NCI-H1930 (cell line): ENCODE measurements at regions not wholly inside any gene's neighbourhood (a gene's known extent, or its start where the extent isn't known, plus 50 kb on each side); places are given as distances from the start of the nearest gene placed in this dataset.
"Not testable (repeated sequence)": the region's sequence is repeated elsewhere in the genome, so short reads cannot be mapped to it uniquely, and the experiment has no call there.

Source experiments
- DNase-seq, 2 experiments: peaks; one replicate each; lab custom pipeline; 2025; lab: John Stamatoyannopoulos, UW

DNA sequence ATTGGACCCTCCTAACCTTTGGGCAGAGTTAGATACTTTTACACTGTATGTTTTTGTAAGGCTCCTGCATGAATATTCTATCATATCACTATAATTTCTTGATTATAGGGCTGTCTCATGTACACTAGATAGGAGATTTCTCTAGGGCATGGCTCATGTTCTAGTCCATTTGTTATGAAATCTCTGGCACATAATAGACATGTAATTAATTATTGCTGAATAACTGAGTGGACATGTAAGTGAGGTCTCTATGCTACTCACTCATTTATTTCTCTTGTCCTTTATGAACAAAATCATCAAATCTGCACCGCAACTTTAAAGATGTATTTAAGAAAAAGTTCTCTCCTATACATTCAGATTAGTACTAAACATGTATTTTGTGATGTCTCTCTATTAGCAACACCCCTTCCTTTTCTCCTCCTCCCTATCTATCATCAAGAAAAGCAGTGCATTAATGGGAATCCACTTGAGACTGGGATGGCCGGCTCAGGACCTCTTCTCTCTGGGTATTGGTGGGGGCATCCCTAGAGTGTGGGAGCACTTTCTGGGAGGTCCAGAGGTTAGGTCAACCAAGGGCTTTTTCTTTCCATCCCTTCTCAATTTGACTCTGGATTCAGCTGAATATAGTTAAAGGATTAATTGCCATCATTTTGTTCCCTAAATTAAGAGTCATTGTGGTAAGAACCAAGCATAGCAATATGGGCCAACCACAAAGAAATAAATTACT is 168.0 kb upstream of the HMGA2 start:
- DNase-seq: no peak

DNA sequence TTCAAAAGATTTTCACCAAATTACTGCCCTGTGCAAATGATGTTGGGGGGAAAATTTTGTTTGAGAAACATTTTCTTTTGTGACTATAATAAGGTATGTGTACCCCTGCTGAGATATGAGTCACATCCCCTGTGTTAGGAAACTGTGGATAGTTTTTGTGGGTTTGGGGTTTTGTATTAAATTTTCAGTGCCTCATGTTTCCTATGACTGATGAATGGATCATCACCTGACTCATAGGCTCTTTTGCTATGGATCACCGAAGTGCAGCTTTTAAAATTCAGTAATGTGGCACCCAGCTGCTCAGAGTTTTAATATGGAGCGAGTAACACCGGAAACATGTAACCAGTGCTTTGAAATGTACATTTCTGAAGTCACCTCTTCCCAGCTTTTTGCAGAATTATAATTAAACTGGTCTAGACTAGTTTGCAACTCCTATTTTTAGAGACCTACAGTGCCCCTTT is 167.4 kb upstream of the HMGA2 start:
- no peak for DNase-seq

DNA sequence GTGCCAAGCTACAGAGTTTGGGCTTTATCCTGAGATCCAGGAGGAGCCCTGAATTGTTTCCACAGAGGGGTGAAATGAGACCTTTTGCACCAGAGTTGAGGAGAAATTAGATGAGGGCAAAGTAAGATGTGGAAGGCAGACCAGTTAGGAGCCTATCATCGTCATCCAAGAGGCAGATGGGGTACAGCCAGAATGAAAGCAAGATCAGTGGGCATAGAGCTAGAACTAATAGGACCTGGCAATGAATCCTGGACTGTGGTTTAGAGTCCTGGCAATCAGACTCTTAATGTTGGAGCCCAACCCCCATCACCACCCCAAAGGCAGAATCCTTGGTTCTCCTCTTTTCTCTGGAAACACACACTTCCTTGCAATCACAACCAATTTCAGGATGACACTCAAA is 166.6 kb upstream of the HMGA2 start:
- DNase-seq: no peak

DNA sequence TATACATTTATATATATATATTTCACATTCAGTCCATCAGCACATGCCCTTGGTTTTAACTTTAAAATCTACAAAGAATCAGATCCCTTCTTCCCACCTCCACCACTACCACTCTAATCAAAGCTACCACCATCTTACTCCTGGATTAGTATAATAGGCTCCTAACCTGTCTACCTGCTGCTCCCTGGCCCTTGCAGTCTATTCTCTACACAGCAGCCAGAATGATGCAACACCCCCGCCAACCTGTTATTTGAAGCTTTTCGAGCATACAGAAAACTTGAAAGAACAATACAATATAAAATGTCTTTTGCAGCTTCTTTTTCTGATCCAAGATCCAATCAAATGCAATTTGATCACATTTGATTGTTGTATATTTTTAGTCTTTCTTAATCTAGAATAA is 165.9 kb upstream of the HMGA2 start:
- no peak for DNase-seq

DNA sequence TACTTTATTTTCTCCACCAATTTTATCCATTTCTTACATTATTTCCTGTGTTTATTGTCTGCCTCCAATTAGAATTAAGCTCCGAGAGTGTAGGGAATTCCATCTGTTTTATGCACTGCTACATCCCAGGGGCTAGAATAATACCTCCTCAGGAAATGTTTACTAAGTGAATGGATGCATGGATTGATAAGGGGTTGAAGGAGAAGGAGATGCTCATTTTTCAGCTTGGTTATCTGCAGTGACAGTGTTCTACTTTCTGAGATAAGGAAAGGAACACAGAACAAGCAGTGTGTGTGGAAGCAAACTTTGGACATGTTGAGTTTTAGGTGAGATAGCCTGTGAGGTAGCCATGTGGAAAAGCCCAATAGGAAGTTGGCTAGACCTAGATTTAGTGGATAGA is 164.6 kb upstream of the HMGA2 start:
- DNase-seq: no peak

DNA sequence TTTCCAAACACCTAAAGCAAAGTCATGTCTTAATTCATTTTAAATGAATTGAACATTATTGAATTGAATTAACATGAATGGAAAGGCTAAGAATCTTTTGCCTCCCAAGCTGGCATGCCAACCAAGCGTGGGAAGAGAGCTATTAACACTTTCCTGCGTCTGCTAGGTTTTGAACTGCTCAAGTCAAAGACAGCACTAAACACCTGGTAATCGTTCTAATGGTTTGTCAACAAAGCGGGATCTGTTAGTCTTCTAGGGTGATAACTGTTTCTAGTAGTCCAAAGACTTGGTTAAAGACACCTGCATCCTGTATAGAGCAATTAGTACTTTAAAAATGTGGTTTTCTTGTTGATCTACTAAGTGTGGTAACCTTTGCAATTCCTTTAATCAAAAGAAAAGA is 164.2 kb upstream of the HMGA2 start:
- no peak for DNase-seq

DNA sequence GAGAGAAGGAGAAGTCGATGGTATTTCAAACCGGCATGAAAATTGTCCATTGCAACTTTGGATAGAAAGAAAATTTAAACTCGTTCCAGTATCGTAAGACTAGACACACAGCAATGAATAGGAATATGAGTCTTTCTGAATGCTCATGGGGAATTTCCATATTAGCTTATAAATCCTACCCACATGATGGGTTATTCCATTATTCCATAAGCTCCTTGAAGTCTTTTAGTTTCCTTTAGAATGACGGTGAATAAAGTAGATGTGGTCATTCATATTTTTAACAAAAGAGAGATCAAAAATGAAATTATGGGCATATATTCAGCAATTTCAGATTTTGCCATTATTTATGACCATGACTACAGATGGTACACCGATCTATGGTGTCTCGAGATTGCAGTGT is 163.4 kb upstream of the HMGA2 start:
- DNase-seq: no peak

DNA sequence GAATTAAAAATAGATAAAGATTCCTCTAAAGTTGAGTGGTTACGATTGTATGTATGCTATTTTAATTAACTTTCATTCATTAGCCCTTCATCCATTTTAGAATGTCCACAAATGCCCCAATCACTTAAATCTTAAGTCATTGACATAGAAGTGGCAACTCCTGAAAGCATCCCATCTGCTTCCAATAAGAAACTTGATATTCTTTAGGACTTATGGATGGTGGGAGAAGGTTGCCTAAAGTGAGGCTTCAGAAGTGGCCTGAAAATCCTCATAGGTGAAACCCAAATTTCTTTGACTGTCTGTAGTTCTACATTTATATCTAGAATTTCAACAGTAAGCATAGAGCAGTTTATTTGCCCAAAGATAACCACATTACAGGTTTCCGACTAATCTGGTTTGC is 161.7 kb upstream of the HMGA2 start:
- DNase-seq: no peak

DNA sequence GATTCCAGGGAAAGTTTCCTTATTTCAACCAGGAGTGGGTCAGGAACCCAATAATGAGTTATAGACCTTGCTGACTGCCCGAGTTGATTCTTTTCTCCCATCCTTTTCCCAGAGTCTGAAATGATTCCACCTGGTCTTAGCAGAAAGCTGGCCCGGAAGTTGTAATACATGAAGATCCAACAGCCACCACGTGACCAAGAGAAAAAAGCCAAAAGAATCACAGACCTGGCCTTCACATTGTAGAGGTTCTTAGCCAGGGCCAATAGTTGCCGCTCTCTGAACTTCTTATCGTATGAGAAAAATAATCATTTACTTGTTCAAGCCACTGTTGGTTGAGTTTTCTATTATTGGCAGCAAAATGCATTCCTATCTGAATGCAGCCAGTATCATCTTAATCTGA is 161.2 kb upstream of the HMGA2 start:
- no peak for DNase-seq

DNA sequence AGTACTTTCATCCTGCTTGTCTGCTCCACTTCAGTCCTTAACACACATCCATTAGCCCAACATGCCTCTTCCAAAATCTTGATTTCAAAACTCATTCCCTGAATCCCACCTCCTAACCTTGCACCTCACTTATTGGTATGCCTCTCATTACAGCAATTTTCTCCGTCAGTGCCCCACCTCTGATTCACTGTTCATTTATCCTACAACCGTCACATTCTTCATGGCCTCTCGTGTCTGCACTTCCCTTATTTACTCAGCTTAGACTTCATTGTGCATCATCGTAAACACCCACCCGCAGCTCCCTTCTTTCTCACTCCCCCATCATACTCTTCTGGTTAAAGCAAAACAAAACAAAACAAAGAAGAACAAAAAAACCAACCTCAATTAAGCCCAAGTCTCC is 160.6 kb upstream of the HMGA2 start:
- DNase-seq: no peak

DNA sequence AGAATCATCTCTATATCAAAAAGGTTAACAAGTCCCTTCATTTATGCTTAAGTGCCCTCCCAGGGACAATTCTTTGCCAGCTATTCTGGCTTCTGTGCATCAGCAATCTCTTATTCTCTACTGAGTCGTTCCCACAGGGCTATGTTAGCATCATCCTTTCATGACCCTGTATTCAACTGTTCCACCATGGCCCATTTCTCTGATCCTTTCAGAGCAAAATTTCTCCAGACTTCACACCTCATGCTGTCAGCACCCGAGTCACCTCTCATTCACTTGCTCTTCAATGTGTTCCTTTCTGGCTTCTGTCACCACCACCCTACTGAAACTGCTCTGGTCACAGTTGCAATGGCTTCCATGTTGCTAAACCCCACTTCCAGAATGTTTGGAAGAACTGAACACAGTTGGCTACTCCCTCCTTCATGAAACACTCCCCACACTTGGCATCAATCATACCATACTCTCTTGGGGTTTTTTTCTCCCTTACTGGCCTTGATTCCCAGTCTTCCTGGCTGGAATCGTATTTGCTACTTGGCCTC is 159.5 kb upstream of the HMGA2 start:
- no peak for DNase-seq

DNA sequence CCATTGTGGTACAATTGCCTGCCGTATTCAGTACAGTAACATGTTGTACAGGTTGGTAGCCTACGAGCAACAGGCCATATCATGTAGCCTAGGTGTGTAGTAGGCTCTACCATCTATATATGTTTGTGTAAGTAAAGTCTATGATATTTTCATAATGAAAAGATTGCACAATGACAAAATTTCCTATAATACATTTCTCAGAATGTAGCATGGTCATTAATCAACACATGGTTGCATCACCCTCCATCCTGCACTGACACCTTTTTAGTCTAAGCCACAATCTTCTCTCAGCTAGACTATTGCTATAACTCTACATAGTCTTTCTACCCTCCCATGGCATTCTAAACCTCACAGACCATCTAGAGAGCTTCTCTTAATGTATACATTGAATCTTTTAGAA is 158.5 kb upstream of the HMGA2 start:
- DNase-seq: no peak

DNA sequence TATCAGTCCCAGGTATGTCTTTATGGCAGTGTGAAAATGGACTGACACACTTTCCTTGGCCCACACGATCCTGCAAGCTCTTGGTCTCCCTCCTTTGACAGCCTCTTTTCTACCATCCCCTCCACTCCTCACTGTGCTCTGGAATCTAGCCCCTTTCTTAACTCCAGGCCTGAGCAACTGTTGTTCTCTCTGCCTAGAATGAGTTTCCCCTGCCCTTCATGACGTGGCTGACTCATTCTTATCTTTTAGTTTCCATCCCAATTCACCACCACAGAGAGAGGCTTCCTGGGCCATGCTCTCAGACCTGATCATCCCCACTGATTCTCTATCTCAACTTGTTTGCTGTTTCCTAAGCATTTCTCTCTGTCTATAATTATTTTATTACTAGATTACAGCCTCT is 157.4 kb upstream of the HMGA2 start:
- DNase-seq: no peak

DNA sequence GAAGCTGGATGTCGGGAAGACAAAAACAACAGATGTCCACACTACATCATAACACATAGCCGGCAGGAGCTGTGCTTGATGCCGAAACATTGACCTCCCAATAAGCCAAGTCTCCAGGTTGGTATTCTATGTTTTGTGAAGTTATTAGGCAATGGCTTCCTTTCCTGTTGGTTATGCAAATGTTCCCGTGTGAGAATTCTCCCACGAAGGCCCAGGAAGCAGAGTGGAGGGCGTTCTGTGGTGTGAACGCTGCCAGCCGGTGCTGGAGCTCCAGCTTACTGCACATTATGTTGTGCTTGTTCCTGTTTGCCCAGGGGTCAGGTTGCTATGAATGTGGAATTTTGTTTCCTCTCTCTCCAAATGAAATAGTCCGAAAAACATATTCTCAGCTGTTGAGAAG is 156.4 kb upstream of the HMGA2 start:
- no peak for DNase-seq

DNA sequence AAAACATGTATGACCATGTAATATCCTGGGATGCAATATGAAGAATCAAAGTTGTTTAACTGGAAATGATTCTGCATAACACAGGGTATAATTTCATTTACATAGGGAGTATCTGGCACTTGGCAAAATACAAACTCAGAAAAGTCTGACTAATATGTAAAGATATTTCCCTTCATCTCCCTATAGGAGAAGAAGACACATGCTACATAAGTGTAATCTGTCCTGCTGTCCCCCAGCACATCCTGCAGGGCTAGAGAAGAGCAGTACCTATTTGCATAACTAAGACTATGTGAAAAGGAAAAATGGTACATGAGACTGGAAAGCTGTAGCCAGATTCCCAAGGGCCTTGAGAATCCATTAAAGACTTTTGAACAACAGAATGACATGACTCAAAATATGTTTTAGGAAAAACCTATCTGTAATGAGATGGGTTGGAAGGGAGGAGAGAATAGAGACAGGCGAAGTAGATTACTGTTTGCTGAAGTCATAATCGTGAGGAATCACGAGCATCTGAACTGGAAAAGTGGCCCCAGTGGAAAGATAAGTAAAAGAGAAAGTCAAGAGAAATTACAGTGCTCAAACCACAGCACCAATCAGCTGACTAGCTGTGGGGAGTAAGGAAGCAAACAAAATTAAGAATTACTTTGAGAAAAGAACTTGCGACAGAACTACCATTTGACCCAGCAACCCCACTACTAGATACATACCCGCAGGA is 155.1 kb upstream of the HMGA2 start:
- DNase-seq: no peak

DNA sequence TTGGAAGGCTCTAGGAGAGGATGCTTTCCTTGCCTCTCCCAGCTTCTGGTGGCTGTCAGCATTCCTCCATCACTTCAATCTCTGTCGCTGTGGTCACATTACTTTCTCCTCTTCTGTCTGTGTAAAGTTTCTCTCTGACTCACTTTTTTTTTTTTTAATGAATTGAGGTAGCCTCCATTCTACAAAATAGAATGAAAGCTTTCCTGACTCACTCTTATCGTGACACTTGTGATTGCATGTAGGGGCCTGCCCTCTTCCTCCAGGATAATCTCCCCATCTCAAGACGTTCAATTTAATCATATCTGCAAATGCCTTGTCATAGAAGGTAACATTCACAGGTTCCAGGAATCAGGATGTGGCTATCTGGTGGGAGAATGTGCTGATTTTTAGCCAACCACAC is 153.5 kb upstream of the HMGA2 start:
- no peak for DNase-seq

DNA sequence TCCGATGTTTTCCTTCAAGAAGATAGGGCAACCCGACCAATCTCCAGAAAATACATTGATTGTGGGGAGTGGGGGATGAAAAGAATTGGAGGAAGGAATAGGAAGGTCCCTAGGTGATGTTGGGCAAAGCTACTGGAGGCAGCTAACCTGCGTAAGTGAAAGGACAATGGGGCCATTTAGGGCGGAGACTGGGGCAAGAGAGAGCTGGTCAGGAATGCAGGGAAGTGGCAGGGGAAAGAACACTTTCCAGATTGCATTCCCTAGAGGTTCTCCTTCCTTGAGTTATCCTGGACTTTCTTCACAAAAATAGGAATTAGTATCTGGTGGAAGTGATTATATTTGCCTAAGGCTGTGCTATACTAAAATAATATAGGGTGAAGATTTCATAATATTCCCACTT is 151.8 kb upstream of the HMGA2 start:
- DNase-seq: no peak

DNA sequence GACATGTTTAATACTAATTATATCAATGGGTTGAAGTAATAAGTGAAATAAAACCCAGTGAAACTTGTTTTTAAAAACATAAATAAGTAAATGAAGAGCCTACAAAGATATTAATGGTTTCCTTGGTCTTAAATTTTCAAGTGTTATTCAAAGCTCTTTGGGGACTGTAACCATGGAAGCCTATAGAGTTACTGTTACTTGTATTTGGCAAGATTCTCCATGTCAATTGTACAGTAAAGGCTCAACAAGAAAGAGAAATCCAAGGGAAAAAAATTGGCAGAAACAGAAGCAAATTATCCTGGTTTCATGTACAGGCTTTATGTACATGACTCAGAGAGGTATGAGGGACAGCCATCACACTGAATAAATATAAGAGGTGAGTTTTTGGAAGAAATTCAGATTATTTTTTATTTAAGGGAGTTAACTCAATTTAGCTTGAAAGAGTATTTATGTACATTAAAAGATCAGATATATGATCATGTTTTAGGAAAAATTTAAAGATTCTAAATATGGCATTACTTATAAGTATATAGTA is 151.1 kb upstream of the HMGA2 start:
- no peak for DNase-seq

DNA sequence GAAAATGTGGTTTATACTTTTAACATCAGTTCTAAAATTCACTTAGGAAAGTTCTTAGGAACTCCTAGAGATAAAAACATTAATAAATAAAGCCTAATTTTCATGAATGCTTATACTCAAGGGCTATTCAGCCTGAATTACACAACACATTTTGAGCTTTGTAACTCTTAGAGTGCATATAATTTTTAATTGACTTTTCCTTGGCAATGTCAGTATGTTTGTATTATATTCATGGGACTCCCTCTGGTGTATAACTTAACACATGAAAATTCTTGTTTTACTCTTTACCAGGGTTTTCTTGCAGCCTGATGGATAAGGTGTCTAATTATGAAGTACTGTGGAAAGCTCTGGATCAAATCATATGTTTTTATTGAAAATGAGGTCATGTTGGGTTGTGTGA is 150.6 kb upstream of the HMGA2 start:
- no peak for DNase-seq

DNA sequence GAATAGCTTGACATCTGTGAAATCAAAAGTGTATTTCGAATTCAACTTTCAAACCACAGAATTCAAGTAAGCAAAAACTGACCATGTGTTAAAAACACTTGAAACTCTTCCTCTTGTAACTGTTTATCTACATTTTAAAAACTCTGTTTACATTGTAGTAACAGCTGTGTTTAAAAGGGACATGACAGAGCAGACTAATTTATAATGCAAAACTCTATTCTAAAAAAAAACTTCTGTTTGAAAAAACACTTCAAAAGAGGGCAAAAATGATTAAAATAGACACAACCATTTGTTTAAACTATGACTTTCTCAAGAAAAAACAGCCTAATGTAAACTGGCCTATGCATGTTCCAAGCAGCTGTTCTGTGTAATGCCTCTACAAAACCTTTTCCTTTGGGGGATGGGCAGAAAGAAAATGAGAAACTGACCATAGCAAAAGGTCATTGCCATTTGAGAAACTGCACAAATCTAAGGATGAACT is 149.1 kb upstream of the HMGA2 start:
- DNase-seq: no peak

DNA sequence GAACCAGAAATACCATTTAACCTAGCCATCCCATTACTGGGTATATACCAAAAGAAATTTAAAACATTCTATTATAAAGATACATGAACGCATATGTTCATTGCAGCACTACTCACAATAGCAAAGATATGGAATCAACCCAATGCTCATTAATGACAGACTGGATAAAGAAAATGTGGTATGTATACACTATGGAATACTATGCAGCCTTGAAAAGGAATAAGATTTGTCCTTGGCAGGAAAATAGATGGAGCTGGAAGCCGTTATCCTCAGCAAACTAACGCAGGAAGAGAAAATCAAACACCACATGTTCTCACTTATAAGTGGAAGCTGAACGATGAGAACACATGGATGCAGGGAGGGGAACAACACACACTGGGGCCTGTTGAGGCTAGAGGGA is 146.1 kb upstream of the HMGA2 start:
- DNase-seq: not testable (repeated sequence)

DNA sequence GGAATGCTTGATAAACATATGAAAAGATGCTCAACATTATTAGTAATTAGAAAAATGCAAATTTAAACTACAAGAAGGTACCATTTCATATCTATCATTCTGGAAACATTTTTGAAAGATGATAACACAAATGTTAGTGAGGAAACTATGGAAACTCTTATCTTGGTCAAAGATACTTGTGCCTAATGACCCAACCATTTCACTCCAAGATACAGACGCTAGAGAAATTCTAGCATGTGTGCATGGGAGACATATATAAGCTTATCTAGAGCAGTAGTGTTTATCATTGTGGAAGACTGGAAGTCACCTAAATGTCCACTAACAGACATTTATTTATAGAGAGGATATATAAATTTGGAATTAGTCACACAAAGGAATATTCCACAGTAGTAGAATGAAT is 143.1 kb upstream of the HMGA2 start:
- no peak for DNase-seq

DNA sequence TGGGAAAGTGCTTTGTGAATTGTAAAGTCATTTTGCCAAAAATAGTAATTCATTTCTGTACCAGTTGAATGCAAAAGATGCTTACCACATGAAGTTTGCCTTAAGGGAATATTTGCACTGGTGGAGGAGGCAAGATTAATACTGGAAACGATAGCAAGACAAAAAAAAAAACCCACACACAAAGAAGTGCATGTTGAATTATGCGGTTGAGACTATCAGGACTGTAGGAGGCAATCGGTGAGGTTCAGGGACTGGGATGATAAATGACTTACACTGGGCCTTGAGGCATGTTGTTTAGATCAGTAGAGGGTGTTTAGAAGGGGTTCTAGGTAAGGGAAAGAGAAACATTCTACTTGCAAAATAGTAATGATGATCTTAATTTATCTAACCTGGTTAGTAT is 142.2 kb upstream of the HMGA2 start:
- DNase-seq: no peak
